GM18526 (cell line): ENCODE measurements at regions not wholly inside any gene's neighbourhood (a gene's known extent, or its start where the extent isn't known, plus 50 kb on each side); places are given as distances from the start of the nearest gene placed in this dataset.

Experiments
- POLR2A ChIP-seq: IDR thresholded peaks from 3 replicates; pipeline ENCODE4 v1.6.1; 2011; ENCODE audit not compliant: insufficient read length; ENCODE audit errors: extremely low read depth

- TF ChIP-seq POLR2A, result no peak
These were observed 531.5 kb downstream of the RNF144A start for GRCh38 chr2:7448578-7449264.

- TF ChIP-seq POLR2A, result no peak
These were observed 532.1 kb downstream of the RNF144A start for GRCh38 chr2:7449298-7449697.

- TF ChIP-seq POLR2A, result no peak
These were observed 533.1 kb downstream of the RNF144A start for GRCh38 chr2:7450188-7450832.

GRCh38 chr2:7450833-7451190 lies 533.6 kb downstream of the RNF144A start:
- no peak for TF ChIP-seq POLR2A

- no peak for TF ChIP-seq POLR2A
These were observed 535.1 kb downstream of the RNF144A start for GRCh38 chr2:7452110-7452876.

GRCh38 chr2:7454592-7454991 lies 537.4 kb downstream of the RNF144A start:
- no peak for TF ChIP-seq POLR2A

GRCh38 chr2:7456762-7457161 lies 539.5 kb downstream of the RNF144A start:
- no peak for TF ChIP-seq POLR2A

GRCh38 chr2:7458066-7458465 lies 540.9 kb downstream of the RNF144A start:
- TF ChIP-seq POLR2A, result no peak

- TF ChIP-seq POLR2A, result no peak
These were observed 550.7 kb downstream of the RNF144A start for GRCh38 chr2:7467782-7468447.

GRCh38 chr2:7468448-7468828 lies 551.2 kb downstream of the RNF144A start:
- TF ChIP-seq POLR2A, result no peak

- TF ChIP-seq POLR2A, result no peak
These were observed 551.7 kb downstream of the RNF144A start for GRCh38 chr2:7468955-7469354.

- TF ChIP-seq POLR2A, result no peak
These were observed 554.0 kb downstream of the RNF144A start for GRCh38 chr2:7471185-7471584.

GRCh38 chr2:7472465-7472864 lies 555.3 kb downstream of the RNF144A start:
- TF ChIP-seq POLR2A, result no peak

- TF ChIP-seq POLR2A, result no peak
These were observed 556.0 kb downstream of the RNF144A start for GRCh38 chr2:7473135-7473771.

GRCh38 chr2:7476371-7476770 lies 559.2 kb downstream of the RNF144A start:
- TF ChIP-seq POLR2A, result no peak
